Lower leg skin (tissue), 4 donors: ENCODE measurements at regions not wholly inside any gene's neighbourhood (a gene's known extent, or its start where the extent isn't known, plus 50 kb on each side); places are given as distances from the start of the nearest gene placed in this dataset.

Experiments used
- DNase-seq, 2 donors: peaks; one replicate each; pipeline ENCODE4 v3.0.0-alpha.2; 2019; ENCODE audit warnings: low spot score in 2 of 2
- H3K4me3 ChIP-seq: fragments of 200-600 bp; sonication (generic); 2 replicates; pipeline ENCODE4 v1.5.1; 2017; ENCODE audit warnings: mild to moderate bottlenecking, low read depth; ENCODE audit not compliant: poor library complexity, severe bottlenecking
- CTCF ChIP-seq, 3 donors: fragments of 450-650 bp; IDR thresholded peaks; one replicate each; pipeline ENCODE4 v1.5.1; 2016; ENCODE audit warnings: antibody characterized with exemption in 3 of 3, mild to moderate bottlenecking in 3 of 3, moderate library complexity in 2 of 3
- POLR2A ChIP-seq, 2 donors: fragments of 450-650 bp; IDR thresholded peaks; one replicate each; pipeline ENCODE4 v1.6.1; 2016 to 2017; ENCODE audit warnings: antibody characterized with exemption in 2 of 2, mild to moderate bottlenecking in 1 of 2, moderate library complexity in 1 of 2
- WGBS, 2 donors: methylation state at CpG; one replicate each; pipeline ENCODE4 v1.1.5; 2018; 5-methylcytosine and 5-hydroxymethylcytosine counted together
- intact Hi-C: fragments of 100-400 bp; cut with DNase I; formaldehyde crosslinking; loops from one replicate; pipeline ENCODE4 v1.15.0; 2023; ENCODE audit warnings: low total_unique reads

- intact Hi-C loops = no loop called here
- WGBS, 2 donors = 40 to 57% methylated on average over 1 of the region's 1 CpG
- no peak for TF ChIP-seq CTCF (IDR thresholded peaks at IDR 0.05)
- no peak for TF ChIP-seq POLR2A (IDR thresholded peaks at IDR 0.05)
These were observed 321.7 kb downstream of the TEX13C start for GRCh38 chrX:125641405-125641804.

GRCh38 chrX:125646195-125646594 is 326.5 kb downstream of the TEX13C start:
- intact Hi-C loops = no loop called here
- no peak for DNase-seq
- WGBS, 2 donors = 55 to 60% methylated on average over 2 of the region's 2 CpGs
- H3K4me3 ChIP-seq = no peak overlapping the region
- TF ChIP-seq CTCF (IDR thresholded peaks at IDR 0.05) (no peak), POLR2A (IDR thresholded peaks at IDR 0.05) (no peak)

More at GRCh38 chrX:125641405-125641804, 321.7 kb downstream of the TEX13C start:
- no peak overlapping the region for H3K4me3 ChIP-seq
- no peak for DNase-seq

- 6 to 14% methylated on average over 1 of the region's 1 CpG for WGBS, 2 donors
- no peak overlapping the region for H3K4me3 ChIP-seq
- intact Hi-C loops = no loop called here
- no peak for DNase-seq
- no peak for TF ChIP-seq CTCF (IDR thresholded peaks at IDR 0.05)
- no peak for TF ChIP-seq POLR2A (IDR thresholded peaks at IDR 0.05)
These were observed 331.8 kb downstream of the TEX13C start for GRCh38 chrX:125651426-125651825.

GRCh38 chrX:125654501-125654900 is 334.8 kb downstream of the TEX13C start:
- 43 to 89% methylated on average over 2 of the region's 2 CpGs for WGBS, 2 donors
- H3K4me3 ChIP-seq = no peak overlapping the region
- DNase-seq = no peak
- TF ChIP-seq CTCF (IDR thresholded peaks at IDR 0.05) = no peak
- no peak for TF ChIP-seq POLR2A (IDR thresholded peaks at IDR 0.05)
- intact Hi-C loops = no loop called here

GRCh38 chrX:125673758-125674157 is 354.1 kb downstream of the TEX13C start:
- H3K4me3 ChIP-seq = no peak overlapping the region
- DNase-seq = no peak
- TF ChIP-seq CTCF (IDR thresholded peaks at IDR 0.05) (no peak), POLR2A (IDR thresholded peaks at IDR 0.05) (no peak)
- intact Hi-C loops = no loop called here

GRCh38 chrX:125678258-125678657 is 358.6 kb downstream of the TEX13C start:
- intact Hi-C loops = no loop called here
- TF ChIP-seq CTCF (IDR thresholded peaks at IDR 0.05) (no peak), POLR2A (IDR thresholded peaks at IDR 0.05) (no peak)
- H3K4me3 ChIP-seq = no peak overlapping the region
- DNase-seq = no peak
- WGBS, 2 donors = 57 to 60% methylated on average over 3 of the region's 3 CpGs
